Adrenal gland (tissue), 9 donors: ENCODE measurements at regions not wholly inside any gene's neighbourhood (a gene's known extent, or its start where the extent isn't known, plus 50 kb on each side); places are given as distances from the start of the nearest gene placed in this dataset.

Source experiments
- DNase-seq, 7 donors: peaks; one replicate each; pipeline ENCODE4 v3.0.0-alpha.2; 2019 to 2020
- H3K27ac ChIP-seq, 5 donors: fragments of 200-600 bp; sonication (generic) in 4 of 5; 1 replicate in 3 of 5; 2 replicates in 2 of 5; pipeline versions ENCODE4 v1.5.1 to v1.8.0; 2016 to 2020; ENCODE audit warnings: mild to moderate bottlenecking in 1 of 5
- H3K27me3 ChIP-seq: fragments of 200-600 bp; 2 replicates; pipeline ENCODE4 v1.8.0; 2021
- H3K36me3 ChIP-seq, 2 donors: fragments of 200-600 bp; replicated peaks in 1 of 2; 1 replicate in 1 of 2; 2 replicates in 1 of 2; pipeline versions ENCODE4 v1.5.1 to v1.8.0; 2018 to 2022
- H3K4me1 ChIP-seq, 2 donors: fragments of 200-600 bp; replicated peaks in 1 of 2; 1 replicate in 1 of 2; 2 replicates in 1 of 2; pipeline versions ENCODE4 v1.5.1 to v1.8.0; 2018 to 2021
- H3K4me3 ChIP-seq, 4 donors: fragments of 200-600 bp; sonication (generic) in 3 of 4; one replicate each; pipeline ENCODE4 v1.5.1; 2016 to 2018
- H3K9me3 ChIP-seq, 3 donors: fragments of 200-600 bp; sonication (generic) in 1 of 3; replicated peaks in 1 of 3; 1 replicate in 2 of 3; 2 replicates in 1 of 3; pipeline versions ENCODE4 v1.5.1 to v1.8.0; 2016 to 2021
- CTCF ChIP-seq, 6 experiments: fragments of 450-650 bp in 4 of 6; fragments of 200-600 bp in 2 of 6; sonication (generic) in 1 of 6; IDR thresholded peaks; 1 replicate in 5 of 6; 2 replicates in 1 of 6; pipeline versions ENCODE4 v1.5.1 to v1.8.0; 2016 to 2021; ENCODE audit warnings: antibody characterized with exemption in 6 of 6, mild to moderate bottlenecking in 2 of 6, moderate library complexity in 1 of 6
- POLR2A ChIP-seq, 2 donors: fragments of 450-650 bp; IDR thresholded peaks; one replicate each; pipeline ENCODE4 v1.6.1; 2017; ENCODE audit warnings: antibody characterized with exemption in 2 of 2, mild to moderate bottlenecking in 2 of 2, moderate library complexity in 1 of 2
- WGBS, 4 donors: extraction: QIAGEN DNeasy Blood & Tissue Kit in 2 of 4; methylation state at CpG; one replicate each; pipeline versions ENCODE4 v1.1.5 to v1.1.7; 2013 to 2017; 5-methylcytosine and 5-hydroxymethylcytosine counted together
- intact Hi-C, 2 donors: fragments of 100-400 bp; cut with DNase I; formaldehyde crosslinking; loops; one replicate each; pipeline versions ENCODE4 v1.14.1 to v1.15.0; 2022 to 2023
- donor health status: healthy with polysubstance abuse.
- donor health status: Bipolar disorder and iron deficiency.
- donor health status: DM: yes; HTN: yes; CAD: no.
- donor health status: DM: no; HTN: no; CAD: no.
- donor health status: DM: no; HTN: no; CAD: no.

DNA sequence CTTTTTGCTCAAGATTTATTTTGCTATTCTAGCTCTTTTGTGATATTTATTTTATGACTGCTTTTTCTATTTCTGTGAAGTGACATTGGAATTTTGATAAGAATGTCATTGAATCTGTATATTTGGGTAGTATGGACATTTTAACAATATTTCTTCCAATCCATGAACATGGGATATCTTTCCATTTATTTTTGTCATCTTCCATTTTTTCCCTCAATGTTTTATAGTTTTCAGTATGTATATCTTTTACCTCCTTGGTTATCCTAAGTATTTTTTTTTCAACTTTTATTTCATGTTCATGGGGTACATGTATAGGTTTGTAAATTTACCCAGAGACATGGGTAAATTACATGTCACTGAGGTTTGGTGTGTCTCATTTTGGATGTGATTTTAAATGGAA lies 74.1 kb upstream of the PREP start:
- H3K36me3 ChIP-seq, result no peaks in the 10 kb centered on the region

DNA sequence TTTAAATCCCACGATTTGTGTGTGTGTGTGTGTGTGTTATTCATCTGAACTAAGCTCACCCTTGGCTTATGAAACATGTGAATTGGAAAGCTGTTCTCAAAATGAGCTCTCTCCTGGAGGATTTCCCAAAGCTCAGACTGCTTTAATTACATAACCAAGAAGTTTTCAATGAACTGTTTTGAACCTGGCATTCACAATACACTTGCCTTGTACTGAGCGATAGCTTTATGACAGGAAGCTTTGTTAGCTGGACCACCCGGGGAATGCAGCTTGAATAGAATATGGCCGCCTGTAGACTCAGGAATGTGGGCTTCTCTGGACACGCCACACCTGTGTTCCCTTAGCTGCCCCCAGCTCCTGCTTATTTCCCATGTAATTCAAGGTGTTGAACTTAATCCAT lies 71.4 kb upstream of the PREP start:
- Histone ChIP-seq H3K4me1 (no peaks in the 10 kb centered on the region), H3K4me3 (no peak overlapping the region), H3K27ac (no peak overlapping the region), H3K9me3 (no peaks in the 10 kb centered on the region), H3K36me3 (no peaks in the 10 kb centered on the region), H3K27me3 (no peaks in the 10 kb centered on the region)
- TF ChIP-seq CTCF (IDR thresholded peaks at IDR 0.05) (no peak), POLR2A (IDR thresholded peaks at IDR 0.05) (no peak)
- 56 to 73% (median 65%) methylated on average over 3 to 5 of the region's 5 CpGs for WGBS, 4 donors
- DNase-seq, result no peak
- intact Hi-C loops, result no loop called here

More for the DNA sequence above, 74.1 kb upstream of the PREP start:
- Histone ChIP-seq H3K4me1 (no peaks in the 10 kb centered on the region), H3K27me3 (no peaks in the 10 kb centered on the region), H3K9me3 (no peaks in the 10 kb centered on the region), H3K27ac (no peak overlapping the region), H3K4me3 (no peak overlapping the region)
- no peak for DNase-seq
- intact Hi-C loops, result no loop called here
- TF ChIP-seq CTCF (IDR thresholded peaks at IDR 0.05) (no peak), POLR2A (IDR thresholded peaks at IDR 0.05) (no peak)

GRCh38 chr6:105469946-105470345 lies 67.1 kb upstream of the PREP start:
- Histone ChIP-seq H3K9me3 (peaks cover 0 to 6% (median 0%) of the 10 kb centered on the region in 3 donors), H3K36me3 (no peaks in the 10 kb centered on the region), H3K4me1 (no peaks in the 10 kb centered on the region), H3K27ac (no peak overlapping the region), H3K27me3 (no peaks in the 10 kb centered on the region), H3K4me3 (no peak overlapping the region)
- TF ChIP-seq POLR2A (IDR thresholded peaks at IDR 0.05), result no peak
- TF ChIP-seq CTCF (IDR thresholded peaks at IDR 0.05), result no peak
- 59 to 62% (median 60%) methylated on average over 2 of the region's 2 CpGs for WGBS, 4 donors
- DNase-seq, result no peak
- intact Hi-C loops, result no loop called here

DNA sequence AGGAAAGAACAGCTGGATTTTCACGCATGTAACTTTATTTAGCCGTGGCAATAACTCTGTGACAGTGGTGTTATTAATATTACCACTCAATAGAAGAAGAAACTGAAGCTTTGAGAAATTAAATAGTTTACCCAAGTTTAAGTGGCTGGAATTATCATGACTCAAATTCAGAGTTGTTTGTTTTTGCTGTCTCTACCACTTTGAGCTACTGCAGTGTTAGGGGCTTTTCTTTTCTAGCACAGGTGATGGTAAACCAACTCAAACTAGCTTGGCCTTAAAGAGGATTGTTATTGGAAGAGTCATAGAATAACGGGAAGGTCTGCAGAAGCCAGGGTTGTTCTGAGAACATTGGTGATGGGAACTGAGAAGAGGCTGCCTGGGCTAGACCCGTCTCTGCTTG lies 66.0 kb upstream of the PREP start:
- DNase-seq, result no peak
- Histone ChIP-seq H3K4me1 (no peaks in the 10 kb centered on the region), H3K4me3 (no peak overlapping the region), H3K27ac (no peak overlapping the region), H3K9me3 (peaks cover 0 to 6% (median 0%) of the 10 kb centered on the region in 3 donors), H3K36me3 (no peaks in the 10 kb centered on the region), H3K27me3 (no peaks in the 10 kb centered on the region)
- intact Hi-C loops, result no loop called here
- TF ChIP-seq POLR2A (IDR thresholded peaks at IDR 0.05) (no peak), CTCF (IDR thresholded peaks at IDR 0.05) (no peak)
- WGBS, 4 donors, result 75 to 90% (median 83%) methylated on average over 4 of the region's 4 CpGs
